MCF 10A (cell line): ENCODE measurements at regions not wholly inside any gene's neighbourhood (a gene's known extent, or its start where the extent isn't known, plus 50 kb on each side); places are given as distances from the start of the nearest gene placed in this dataset.
A peak's percentile ranks its signal among the peaks of the same experiment; 100 is the strongest.

Experiments used
- BruUV-seq: library from RNA; stranded (reverse); fragments of 400-500 nt; replicated peaks from 2 replicates; lab custom pipeline; 2021; lab: Mats Ljungman, UMichigan
- CTCF ChIA-PET: fragments of 300-600 bp; sonication (Branson Sonifier 250); formaldehyde crosslinking; extraction: SDS; loops from one replicate; lab custom pipeline; 2021; ENCODE audit warnings: antibody characterized with exemption, inconsistent platforms; lab: Yijun Ruan, JAX
- POLR2A ChIA-PET: fragments of 300-600, 350-650 bp; sonication (Branson Sonifier 250); formaldehyde crosslinking; extraction: SDS; loops from one replicate; lab custom pipeline; 2020; ENCODE audit warnings: antibody characterized with exemption, inconsistent platforms; lab: Yijun Ruan, JAX
- DNase-seq: peaks from one replicate; pipeline ENCODE4 v3.0.0-alpha.2; 2018; ENCODE audit not compliant: unreplicated experiment
- H3K27ac Mint-ChIP-seq: one replicate; pipeline ENCODE4 v1.8.0; 2022; ENCODE audit warnings: mild to moderate bottlenecking, low read depth, mixed read lengths; ENCODE audit not compliant: unreplicated experiment
- H3K27me3 Mint-ChIP-seq: one replicate; pipeline ENCODE4 v1.8.0; 2022; ENCODE audit warnings: mixed read lengths; ENCODE audit not compliant: insufficient read depth, unreplicated experiment
- H3K36me3 Mint-ChIP-seq: one replicate; pipeline ENCODE4 v1.8.0; 2022; ENCODE audit warnings: mild to moderate bottlenecking, moderate library complexity, mixed read lengths; ENCODE audit not compliant: insufficient read depth, unreplicated experiment
- H3K4me1 Mint-ChIP-seq: one replicate; pipeline ENCODE4 v1.8.0; 2022; ENCODE audit warnings: mixed read lengths; ENCODE audit not compliant: insufficient read depth, unreplicated experiment
- H3K4me3 Mint-ChIP-seq: one replicate; pipeline ENCODE4 v1.8.0; 2022; ENCODE audit warnings: mild to moderate bottlenecking, moderate library complexity, mixed read lengths; ENCODE audit not compliant: unreplicated experiment
- H3K9me3 Mint-ChIP-seq: one replicate; pipeline ENCODE4 v1.8.0; 2022; ENCODE audit warnings: mixed read lengths; ENCODE audit not compliant: unreplicated experiment
- CTCF ChIP-seq: fragments of 200-600 bp; IDR thresholded peaks from one replicate; pipeline ENCODE4 v1.8.0; 2022; ENCODE audit warnings: antibody characterized with exemption, mild to moderate bottlenecking; ENCODE audit not compliant: unreplicated experiment
- intact Hi-C: fragments of 100-400 bp; cut with micrococcal nuclease; formaldehyde crosslinking; loops from 2 replicates; pipeline ENCODE4 v1.14.1; 2022

GRCh38 chr3:159593927-159594605 is 394.6 kb upstream of the IL12A start:
- BruUV-seq = no TSS peak
- no peak for DNase-seq
- TF ChIP-seq CTCF = no peak
- intact Hi-C loops = no loop called here
- Mint-ChIP-seq H3K36me3 (no peaks in the 10 kb centered on the region), H3K9me3 (no peaks in the 10 kb centered on the region), H3K27ac (no peak overlapping the region), H3K27me3 (no peaks in the 10 kb centered on the region), H3K4me1 (no peaks in the 10 kb centered on the region), H3K4me3 (no peak overlapping the region)
- CTCF ChIA-PET = interaction anchor here (0.7 kb wide), 1 partner anchor 9 kb away, joined by 3 read pairs; no protein-coding TSS in a partner anchor
- POLR2A ChIA-PET = no interaction called here

- Mint-ChIP-seq H3K27ac (no peak overlapping the region), H3K36me3 (no peaks in the 10 kb centered on the region)
- POLR2A ChIA-PET = no interaction called here
Measured at GRCh38 chr3:159600291-159600690, 388.3 kb upstream of the IL12A start.

GRCh38 chr3:159604151-159604581 is 384.5 kb upstream of the IL12A start:
- no TSS peak for BruUV-seq
- peak; percentile 48 for DNase-seq
- POLR2A ChIA-PET = no interaction called here
- no peak overlapping the region for H3K27ac Mint-ChIP-seq
- H3K9me3 Mint-ChIP-seq = no peaks in the 10 kb centered on the region
- no peaks in the 10 kb centered on the region for H3K4me1 Mint-ChIP-seq
- no peaks in the 10 kb centered on the region for H3K36me3 Mint-ChIP-seq
- intact Hi-C loops = no loop called here
- no peak overlapping the region for H3K4me3 Mint-ChIP-seq
- CTCF ChIA-PET = interaction anchor here (1.4 kb wide), 1 partner anchor 18 kb away, joined by 4 read pairs; no protein-coding TSS in a partner anchor
- no peaks in the 10 kb centered on the region for H3K27me3 Mint-ChIP-seq
- no peak for TF ChIP-seq CTCF

More at GRCh38 chr3:159600291-159600690, 388.3 kb upstream of the IL12A start:
- Mint-ChIP-seq H3K27me3 (no peaks in the 10 kb centered on the region), H3K4me1 (no peaks in the 10 kb centered on the region), H3K4me3 (no peak overlapping the region), H3K9me3 (no peaks in the 10 kb centered on the region)
- TF ChIP-seq CTCF = no peak
- no TSS peak for BruUV-seq
- intact Hi-C loops = no loop called here
- DNase-seq = no peak
- CTCF ChIA-PET = interaction anchor here (0.6 to 1.4 kb wide), 3 partner anchors 21 to 406 kb away, joined by 3 to 5 read pairs (median 4); no protein-coding TSS in a partner anchor

- H3K27ac Mint-ChIP-seq = no peak overlapping the region
- no peak overlapping the region for H3K4me3 Mint-ChIP-seq
- no peaks in the 10 kb centered on the region for H3K9me3 Mint-ChIP-seq
- BruUV-seq = no TSS peak
- intact Hi-C loops = no loop called here
- CTCF ChIA-PET = interaction anchor here (0.6 kb wide), 1 partner anchor 106 kb away, joined by 5 read pairs; no protein-coding TSS in a partner anchor
- H3K27me3 Mint-ChIP-seq = no peaks in the 10 kb centered on the region
- no peak for TF ChIP-seq CTCF
- no peaks in the 10 kb centered on the region for H3K36me3 Mint-ChIP-seq
- POLR2A ChIA-PET = no interaction called here
- no peak for DNase-seq
- no peaks in the 10 kb centered on the region for H3K4me1 Mint-ChIP-seq
Measured at GRCh38 chr3:159605101-159605500, 383.5 kb upstream of the IL12A start.
